Liver (tissue), 2 donors: ENCODE measurements at regions not wholly inside any gene's neighbourhood (a gene's known extent, or its start where the extent isn't known, plus 50 kb on each side); places are given as distances from the start of the nearest gene placed in this dataset.

Experiments
- CTCF ChIP-seq: fragments of 150-350 bp; IDR thresholded peaks from 2 replicates; pipeline ENCODE4 v1.5.1; 2017; ENCODE audit warnings: improper control_type of control experiment, low read depth, low read length; ENCODE audit not compliant: missing input control
- REST ChIP-seq: IDR thresholded peaks from 2 replicates; pipeline ENCODE4 v1.6.1; 2016; ENCODE audit warnings: antibody characterized with exemption, mild to moderate bottlenecking
- donor health status: healthy.

GRCh38 chr14:94836849-94837248, 66.9 kb upstream of the GSC start:
- TF ChIP-seq CTCF (no peak), REST (no peak)
